Keratinocyte (primary cell): ENCODE measurements at regions not wholly inside any gene's neighbourhood (a gene's known extent, or its start where the extent isn't known, plus 50 kb on each side); places are given as distances from the start of the nearest gene placed in this dataset.

ENCODE experiments used
- EZH2 ChIP-seq: IDR thresholded peaks from one replicate; pipeline ENCODE4 v1.6.1; 2012; ENCODE audit warnings: inconsistent platforms, mild to moderate bottlenecking, low read length, moderate library complexity
- TF ChIP-seq, protein P1 (sequence below), 3 experiments: IDR thresholded peaks in 1 of 3; conservative IDR thresholded peaks in 1 of 3; optimal IDR thresholded peaks in 1 of 3; 2 replicates in 2 of 3; 3 replicates in 1 of 3; pipeline versions ENCODE3 to v1.5.1; 2011; ENCODE audit warnings: low read length in 3 of 3, mild to moderate bottlenecking in 3 of 3, moderate library complexity in 2 of 3, control low read depth in 1 of 3, inconsistent platforms in 1 of 3; ENCODE audit not compliant: insufficient read depth in 2 of 3; ENCODE audit errors: extremely low read depth in 1 of 3

DNA sequence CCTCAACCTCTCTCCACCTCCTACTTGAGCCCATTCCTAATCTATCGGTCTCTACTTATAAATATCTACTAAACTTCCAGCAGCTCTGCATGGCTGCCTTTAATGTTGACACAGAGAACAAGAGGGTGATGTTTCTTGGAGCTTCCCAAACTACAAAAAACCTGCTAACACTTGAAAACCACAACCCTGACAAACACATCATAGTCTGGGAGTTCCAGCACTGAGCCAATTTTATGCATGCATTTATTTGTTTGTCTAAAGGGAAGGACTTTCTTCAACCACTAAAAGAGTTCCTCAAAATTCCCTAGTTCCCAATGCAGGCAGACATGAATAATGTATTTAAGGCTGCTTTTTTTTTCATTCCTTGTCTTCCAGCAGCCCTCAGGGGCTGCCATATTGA lies 331.8 kb upstream of the XYLT1 start:
- TF ChIP-seq, protein P1, sequence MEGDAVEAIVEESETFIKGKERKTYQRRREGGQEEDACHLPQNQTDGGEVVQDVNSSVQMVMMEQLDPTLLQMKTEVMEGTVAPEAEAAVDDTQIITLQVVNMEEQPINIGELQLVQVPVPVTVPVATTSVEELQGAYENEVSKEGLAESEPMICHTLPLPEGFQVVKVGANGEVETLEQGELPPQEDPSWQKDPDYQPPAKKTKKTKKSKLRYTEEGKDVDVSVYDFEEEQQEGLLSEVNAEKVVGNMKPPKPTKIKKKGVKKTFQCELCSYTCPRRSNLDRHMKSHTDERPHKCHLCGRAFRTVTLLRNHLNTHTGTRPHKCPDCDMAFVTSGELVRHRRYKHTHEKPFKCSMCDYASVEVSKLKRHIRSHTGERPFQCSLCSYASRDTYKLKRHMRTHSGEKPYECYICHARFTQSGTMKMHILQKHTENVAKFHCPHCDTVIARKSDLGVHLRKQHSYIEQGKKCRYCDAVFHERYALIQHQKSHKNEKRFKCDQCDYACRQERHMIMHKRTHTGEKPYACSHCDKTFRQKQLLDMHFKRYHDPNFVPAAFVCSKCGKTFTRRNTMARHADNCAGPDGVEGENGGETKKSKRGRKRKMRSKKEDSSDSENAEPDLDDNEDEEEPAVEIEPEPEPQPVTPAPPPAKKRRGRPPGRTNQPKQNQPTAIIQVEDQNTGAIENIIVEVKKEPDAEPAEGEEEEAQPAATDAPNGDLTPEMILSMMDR (optimal IDR thresholded peaks at IDR 0.05 in 1 of 3, IDR thresholded peaks at IDR 0.05 in 1 of 3, conservative IDR thresholded peaks at IDR 0.05 in 1 of 3; ENCODE audit: extremely low read depth in 1 of 3, insufficient read depth in 2 of 3, low read length in 3 of 3): no peak
- TF ChIP-seq EZH2: no peak
